AG10803 (cell line): ENCODE measurements at regions not wholly inside any gene's neighbourhood (a gene's known extent, or its start where the extent isn't known, plus 50 kb on each side); places are given as distances from the start of the nearest gene placed in this dataset.

ENCODE experiments used
- DNase-seq: peaks from one replicate; pipeline ENCODE4 v3.0.0; 2010; ENCODE audit warnings: low read depth
- H3K4me3 ChIP-seq: 2 replicates; pipeline ENCODE4 v1.5.1; 2011; ENCODE audit warnings: mild to moderate bottlenecking, low read length, control low read depth
- CTCF ChIP-seq: conservative IDR thresholded peaks from 2 replicates; pipeline ENCODE4 v1.5.1; 2011; ENCODE audit warnings: mild to moderate bottlenecking, low read length, control low read depth, inconsistent platforms

GRCh38 chr5:99000221-99000620, 71.4 kb upstream of the CHD1 start:
- no peak for DNase-seq
- H3K4me3 ChIP-seq = no peak overlapping the region
- TF ChIP-seq CTCF = no peak

DNA sequence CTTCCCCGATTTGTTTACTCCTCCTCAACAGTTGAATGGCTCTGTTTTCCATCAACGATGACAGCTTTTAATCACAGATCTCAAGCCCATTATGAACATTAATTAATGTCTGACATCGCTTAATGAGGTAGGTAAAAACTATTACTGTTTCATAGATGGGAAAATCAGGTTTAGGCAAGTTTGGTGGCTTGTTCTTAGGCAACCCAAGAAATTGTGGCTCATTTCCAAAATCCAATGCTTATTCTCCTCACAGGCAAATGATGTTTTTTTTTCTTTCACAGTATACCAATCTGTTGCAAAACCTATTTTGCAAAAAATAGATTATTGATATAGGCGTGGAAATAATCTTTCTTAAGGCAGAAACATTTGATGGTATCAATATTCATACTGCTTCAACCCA, 70.8 kb upstream of the CHD1 start:
- no peak for TF ChIP-seq CTCF
- H3K4me3 ChIP-seq = no peak overlapping the region
- no peak for DNase-seq

GRCh38 chr5:98997000-98997399, 68.2 kb upstream of the CHD1 start:
- peak; percentile 47 for DNase-seq
- no peak overlapping the region for H3K4me3 ChIP-seq
- no peak for TF ChIP-seq CTCF

- no peak for DNase-seq
- no peak overlapping the region for H3K4me3 ChIP-seq
- no peak for TF ChIP-seq CTCF
Measured at GRCh38 chr5:98994611-98995010, 65.8 kb upstream of the CHD1 start.

- DNase-seq = no peak
- TF ChIP-seq CTCF = no peak
- no peak overlapping the region for H3K4me3 ChIP-seq
Measured at GRCh38 chr5:98993512-98993911, 64.7 kb upstream of the CHD1 start.

DNA sequence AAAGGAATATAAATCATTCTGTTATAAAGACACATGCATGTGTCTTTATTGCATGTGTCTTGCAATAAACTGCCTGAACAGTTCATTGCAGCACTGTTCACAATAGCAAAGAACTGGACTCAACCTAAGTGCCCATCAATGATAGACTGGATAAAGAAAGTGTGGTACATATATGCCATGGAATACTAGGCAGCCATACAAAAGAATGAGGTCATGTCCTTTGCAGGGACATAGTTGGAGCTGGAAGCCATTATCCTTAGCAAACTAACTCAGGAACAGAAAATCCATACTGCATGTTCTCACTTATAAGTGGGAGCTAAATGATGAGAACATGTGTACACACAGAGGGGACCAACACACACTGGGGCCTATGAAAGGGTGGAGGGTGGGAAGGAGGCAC, 63.7 kb upstream of the CHD1 start:
- H3K4me3 ChIP-seq = no peak overlapping the region
- DNase-seq = no peak
- TF ChIP-seq CTCF = no peak

GRCh38 chr5:98989727-98990126, 60.9 kb upstream of the CHD1 start:
- no peak overlapping the region for H3K4me3 ChIP-seq
- TF ChIP-seq CTCF = no peak
- DNase-seq = no peak
